HEK293 (cell line): ENCODE measurements at regions not wholly inside any gene's neighbourhood (a gene's known extent, or its start where the extent isn't known, plus 50 kb on each side); places are given as distances from the start of the nearest gene placed in this dataset.

ENCODE experiments used
- BCL11A ChIP-seq: fragments of 450-650 bp; formaldehyde crosslinking; IDR thresholded peaks from 2 replicates; pipeline ENCODE4 v1.5.1; 2016; ENCODE audit warnings: low read depth, missing biosample characterization, missing genetic modification characterization
- CTCF ChIP-seq: fragments of 450-650 bp; formaldehyde crosslinking; IDR thresholded peaks from 2 replicates; pipeline ENCODE4 v1.5.1; 2016; ENCODE audit warnings: missing biosample characterization, missing genetic modification characterization
- EGR2 ChIP-seq: fragments of 450-650 bp; formaldehyde crosslinking; IDR thresholded peaks from 2 replicates; pipeline ENCODE4 v1.5.1; 2016; ENCODE audit warnings: low read depth, missing biosample characterization, missing genetic modification characterization
- GLI2 ChIP-seq: fragments of 450-650 bp; formaldehyde crosslinking; IDR thresholded peaks from 2 replicates; pipeline ENCODE4; 2017; ENCODE audit warnings: missing biosample characterization, missing genetic modification characterization, low read depth, borderline replicate concordance
- ZBTB26 ChIP-seq: fragments of 450-650 bp; formaldehyde crosslinking; optimal IDR thresholded peaks from 2 replicates; pipeline ENCODE3; 2016; ENCODE audit warnings: missing biosample characterization, mild to moderate bottlenecking, missing genetic modification characterization
- ZNF10 ChIP-seq: fragments of 450-650 bp; formaldehyde crosslinking; IDR thresholded peaks from 2 replicates; pipeline ENCODE4 v1.5.1; 2017; ENCODE audit warnings: missing biosample characterization, missing genetic modification characterization
- ZNF157 ChIP-seq: fragments of 450-650 bp; formaldehyde crosslinking; IDR thresholded peaks from 2 replicates; pipeline ENCODE4 v1.5.1; 2016; ENCODE audit warnings: missing biosample characterization, missing genetic modification characterization
- ZNF16 ChIP-seq: fragments of 450-650 bp; formaldehyde crosslinking; IDR thresholded peaks from 2 replicates; pipeline ENCODE4 v1.5.1; 2016; ENCODE audit warnings: low read depth, missing biosample characterization, missing genetic modification characterization
- ZNF423 ChIP-seq: fragments of 450-650 bp; formaldehyde crosslinking; IDR thresholded peaks from 2 replicates; pipeline ENCODE4 v1.5.1; 2016; ENCODE audit warnings: missing biosample characterization, missing genetic modification characterization
- ZNF449 ChIP-seq: fragments of 450-650 bp; formaldehyde crosslinking; IDR thresholded peaks from 2 replicates; pipeline ENCODE4 v1.5.1; 2017; ENCODE audit warnings: missing biosample characterization, mild to moderate bottlenecking, missing genetic modification characterization, moderate library complexity
- ZNF530 ChIP-seq: fragments of 450-650 bp; formaldehyde crosslinking; IDR thresholded peaks from 2 replicates; pipeline ENCODE4 v1.5.1; 2016; ENCODE audit warnings: low read depth, missing biosample characterization, missing genetic modification characterization
- ZNF776 ChIP-seq: fragments of 450-650 bp; formaldehyde crosslinking; IDR thresholded peaks from 2 replicates; pipeline ENCODE4 v1.5.0; 2017; ENCODE audit warnings: missing biosample characterization, missing genetic modification characterization, borderline replicate concordance

- TF ChIP-seq GLI2 (tag by site-specific recombination) (no peak), CTCF (no peak), ZNF530 (tag by site-specific recombination) (no peak), ZNF776 (tag by site-specific recombination) (no peak), EGR2 (tag by site-specific recombination) (no peak), BCL11A (tag by site-specific recombination) (no peak), ZNF423 (no peak), ZNF449 (no peak), ZNF157 (no peak), ZNF10 (no peak), ZBTB26 (tag by site-specific recombination) (no peak), ZNF16 (tag by site-specific recombination) (no peak)
Measured at GRCh38 chr1:213569816-213570150, 418.0 kb upstream of the PROX1 start.
